Endothelial cell of umbilical vein (primary cell): ENCODE measurements at regions not wholly inside any gene's neighbourhood (a gene's known extent, or its start where the extent isn't known, plus 50 kb on each side); places are given as distances from the start of the nearest gene placed in this dataset.

Experiments used
- BruUV-seq: library from RNA; stranded (reverse); fragments of 400-500 nt; replicated peaks from 2 replicates; lab custom pipeline; 2021; lab: Mats Ljungman, UMichigan
- CTCF ChIA-PET: fragments of 300-600, 350-600 bp; sonication (Branson Sonifier 250); formaldehyde crosslinking; loops from one replicate; lab custom pipeline; 2021; ENCODE audit warnings: antibody characterized with exemption, inconsistent platforms; lab: Charles Lee
- POLR2A ChIA-PET: fragments of 300-600, 350-600 bp; sonication (Branson Sonifier 250); formaldehyde crosslinking; loops from one replicate; lab custom pipeline; 2021; ENCODE audit warnings: antibody characterized with exemption, inconsistent platforms; lab: Charles Lee
- DNase-seq: peaks from one replicate; pipeline ENCODE4 v3.0.0-alpha.2; 2011; ENCODE audit warnings: low read depth, low spot score
- FAIRE-seq: peaks from 2 replicates; lab custom pipeline; 2011; peaks lifted over from hg19 to GRCh38; lab: Jason Lieb, UNC
- H2AFZ ChIP-seq: 2 replicates; pipeline ENCODE4 v1.6.0; 2012; ENCODE audit warnings: low read depth, low read length, control low read depth, inconsistent platforms
- H3K27ac ChIP-seq: 2 replicates; pipeline ENCODE4 v1.5.1; 2011; ENCODE audit warnings: low read depth, mild to moderate bottlenecking, control low read depth, low read length, moderate library complexity; ENCODE audit not compliant: insufficient read depth
- H3K27me3 ChIP-seq, 2 experiments: 2 replicates each; pipeline versions ENCODE4 v1.6.0 to v1.6.1; 2011; ENCODE audit warnings: low read length in 2 of 2, mixed read lengths in 1 of 2; ENCODE audit not compliant: control insufficient read depth in 2 of 2, insufficient read depth in 2 of 2
- H3K36me3 ChIP-seq, 2 experiments: 2 replicates in 1 of 2; 3 replicates in 1 of 2; pipeline ENCODE4 v1.5.1; 2011; ENCODE audit warnings: low read length in 2 of 2, mild to moderate bottlenecking in 1 of 2, moderate library complexity in 1 of 2; ENCODE audit not compliant: control insufficient read depth in 2 of 2, insufficient read depth in 2 of 2; ENCODE audit errors: extremely low read depth in 1 of 2
- H3K4me1 ChIP-seq: 3 replicates; pipeline ENCODE4 v1.5.1; 2011; ENCODE audit warnings: mild to moderate bottlenecking, low read length; ENCODE audit not compliant: control insufficient read depth, insufficient read depth; ENCODE audit errors: extremely low read depth
- H3K4me2 ChIP-seq: 2 replicates; pipeline ENCODE4 v1.6.1; 2011; ENCODE audit warnings: low read length, control low read depth, mixed read lengths; ENCODE audit not compliant: insufficient read depth
- H3K4me3 ChIP-seq, 3 experiments: fragments of 200-600 bp in 1 of 3; sonication (generic), shearing (Covaris generic) in 1 of 3; replicated peaks in 1 of 3; 2 replicates each; pipeline ENCODE4 v1.5.1; 2011 to 2016; ENCODE audit warnings: control low read depth in 3 of 3, low read length in 3 of 3, mild to moderate bottlenecking in 2 of 3, inconsistent platforms in 1 of 3, low read depth in 1 of 3, moderate library complexity in 1 of 3; ENCODE audit not compliant: insufficient read depth in 1 of 3
- H3K79me2 ChIP-seq: 2 replicates; pipeline ENCODE4 v1.6.0; 2012; ENCODE audit warnings: low read length, inconsistent platforms; ENCODE audit not compliant: control insufficient read depth, insufficient read depth
- H3K9ac ChIP-seq: replicated peaks from 2 replicates; pipeline ENCODE3; 2011; ENCODE audit warnings: low read length, control low read depth; ENCODE audit not compliant: insufficient read depth; ENCODE audit errors: extremely low read depth
- H3K9me1 ChIP-seq: replicated peaks from 3 replicates; pipeline ENCODE4 v1.6.0; 2011; ENCODE audit warnings: mild to moderate bottlenecking, low read length; ENCODE audit not compliant: control insufficient read depth, insufficient read depth; ENCODE audit errors: extremely low read depth
- H3K9me3 ChIP-seq: replicated peaks from 2 replicates; pipeline ENCODE4 v1.5.1; 2012; ENCODE audit warnings: low read length, inconsistent platforms; ENCODE audit not compliant: control insufficient read depth, insufficient read depth
- H4K20me1 ChIP-seq: replicated peaks from 2 replicates; pipeline ENCODE3; 2011; ENCODE audit warnings: mild to moderate bottlenecking, low read length; ENCODE audit not compliant: control insufficient read depth, insufficient read depth; ENCODE audit errors: extremely low read depth
- CTCF ChIP-seq, 2 donors: IDR thresholded peaks; 1 replicate in 1 of 2; 2 replicates in 1 of 2; pipeline ENCODE4 v1.5.1; 2011; ENCODE audit warnings: low read length in 2 of 2, mild to moderate bottlenecking in 2 of 2, moderate library complexity in 2 of 2, control low read depth in 1 of 2, inconsistent platforms in 1 of 2, low read depth in 1 of 2; ENCODE audit not compliant: insufficient read depth in 1 of 2; ENCODE audit errors: extremely low read depth in 1 of 2
- EZH2 ChIP-seq: IDR thresholded peaks from 2 replicates; pipeline ENCODE4 v1.6.1; 2012; ENCODE audit warnings: borderline replicate concordance, low read depth, mild to moderate bottlenecking, moderate library complexity, low read length, inconsistent platforms; ENCODE audit not compliant: severe bottlenecking
- FOS ChIP-seq: IDR thresholded peaks from 2 replicates; pipeline ENCODE4 v1.6.1; 2011; ENCODE audit warnings: mild to moderate bottlenecking, low read length, moderate library complexity, borderline replicate concordance; ENCODE audit not compliant: insufficient read depth
- GATA2 ChIP-seq: IDR thresholded peaks from 2 replicates; pipeline ENCODE4 v1.7.0; 2011; ENCODE audit warnings: low read depth, mild to moderate bottlenecking, moderate library complexity, mixed read lengths, low read length; ENCODE audit not compliant: insufficient read length, insufficient read depth
- JUN ChIP-seq: IDR thresholded peaks from 2 replicates; pipeline ENCODE4 v1.6.1; 2011; ENCODE audit warnings: borderline replicate concordance, low read depth; ENCODE audit not compliant: insufficient read length, insufficient read depth
- MAX ChIP-seq: IDR thresholded peaks from 2 replicates; pipeline ENCODE4 v1.6.1; 2011; ENCODE audit not compliant: insufficient read depth, insufficient read length
- MYC ChIP-seq: IDR thresholded peaks from one replicate; pipeline ENCODE4 v1.6.1; 2011; ENCODE audit warnings: mild to moderate bottlenecking, low read depth, low read length
- POLR2A ChIP-seq: IDR thresholded peaks from 2 replicates; pipeline ENCODE4 v1.6.1; 2012; ENCODE audit warnings: low read depth, mild to moderate bottlenecking, control low read depth, low read length
- POLR2AphosphoS5 ChIP-seq: IDR thresholded peaks from 2 replicates; pipeline ENCODE4 v1.6.1; 2012; ENCODE audit warnings: low read depth, mild to moderate bottlenecking, control low read depth, low read length, moderate library complexity; ENCODE audit not compliant: insufficient read depth
- dilution Hi-C: fragments of 300-500 bp; cut with MboI; formaldehyde crosslinking; loops from one replicate; pipeline ENCODE4 v1.15.0; 2019; ENCODE audit warnings: low sequenced_read_pairs; ENCODE audit not compliant: extremely low pct_ligation_motif_present
- intact Hi-C: fragments of 100-400 bp; cut with micrococcal nuclease; formaldehyde crosslinking; loops from one replicate; pipeline ENCODE4 v1.10.0; 2022

- no TSS peak for BruUV-seq
- Histone ChIP-seq H3K79me2 (no peaks in the 10 kb centered on the region), H3K9ac (no peak overlapping the region), H3K27ac (no peak overlapping the region), H3K27me3 (no peaks in the 10 kb centered on the region), H3K9me3 (no peaks in the 10 kb centered on the region), H3K4me1 (no peaks in the 10 kb centered on the region), H2AFZ (no peak overlapping the region), H3K36me3 (no peaks in the 10 kb centered on the region), H3K4me2 (no peak overlapping the region), H3K4me3 (no peak overlapping the region), H3K9me1 (no peaks in the 10 kb centered on the region), H4K20me1 (no peaks in the 10 kb centered on the region)
- FAIRE-seq (no peak), DNase-seq (no peak)
- dilution Hi-C loops (no loop called here), intact Hi-C loops (no loop called here)
- ChIA-PET CTCF (no interaction called here), POLR2A (no interaction called here)
- TF ChIP-seq JUN = no peak
- no peak for TF ChIP-seq POLR2A
- no peak for TF ChIP-seq EZH2
- no peak for TF ChIP-seq GATA2
- TF ChIP-seq MYC = no peak
- TF ChIP-seq CTCF (IDR thresholded peaks at IDR 0.05; ENCODE audit: extremely low read depth in 1 of 2, insufficient read depth in 1 of 2, low read depth in 1 of 2, low read length in 2 of 2) = no peak
- TF ChIP-seq FOS = no peak
- no peak for TF ChIP-seq POLR2AphosphoS5
- TF ChIP-seq MAX = no peak
These were observed 389.9 kb downstream of the TNS1 start for GRCh38 chr2:217612920-217613319.
